HL-60/S4 treated with retinoic acid at 250 ng/mL for 4 days and 3 days (cell line): ENCODE measurements at regions not wholly inside any gene's neighbourhood (a gene's known extent, or its start where the extent isn't known, plus 50 kb on each side); places are given as distances from the start of the nearest gene placed in this dataset.

Experiments
- in situ Hi-C: fragments of 300-500 bp; cut with MboI; formaldehyde crosslinking; loops from 2 replicates; pipeline ENCODE4 v1.7.0; 2022; ENCODE audit warnings: low sequenced_read_pairs

- in situ Hi-C loops, result no loop called here
Observed at GRCh38 chr21:35854281-35854680, 206.0 kb downstream of the SETD4 start.

DNA sequence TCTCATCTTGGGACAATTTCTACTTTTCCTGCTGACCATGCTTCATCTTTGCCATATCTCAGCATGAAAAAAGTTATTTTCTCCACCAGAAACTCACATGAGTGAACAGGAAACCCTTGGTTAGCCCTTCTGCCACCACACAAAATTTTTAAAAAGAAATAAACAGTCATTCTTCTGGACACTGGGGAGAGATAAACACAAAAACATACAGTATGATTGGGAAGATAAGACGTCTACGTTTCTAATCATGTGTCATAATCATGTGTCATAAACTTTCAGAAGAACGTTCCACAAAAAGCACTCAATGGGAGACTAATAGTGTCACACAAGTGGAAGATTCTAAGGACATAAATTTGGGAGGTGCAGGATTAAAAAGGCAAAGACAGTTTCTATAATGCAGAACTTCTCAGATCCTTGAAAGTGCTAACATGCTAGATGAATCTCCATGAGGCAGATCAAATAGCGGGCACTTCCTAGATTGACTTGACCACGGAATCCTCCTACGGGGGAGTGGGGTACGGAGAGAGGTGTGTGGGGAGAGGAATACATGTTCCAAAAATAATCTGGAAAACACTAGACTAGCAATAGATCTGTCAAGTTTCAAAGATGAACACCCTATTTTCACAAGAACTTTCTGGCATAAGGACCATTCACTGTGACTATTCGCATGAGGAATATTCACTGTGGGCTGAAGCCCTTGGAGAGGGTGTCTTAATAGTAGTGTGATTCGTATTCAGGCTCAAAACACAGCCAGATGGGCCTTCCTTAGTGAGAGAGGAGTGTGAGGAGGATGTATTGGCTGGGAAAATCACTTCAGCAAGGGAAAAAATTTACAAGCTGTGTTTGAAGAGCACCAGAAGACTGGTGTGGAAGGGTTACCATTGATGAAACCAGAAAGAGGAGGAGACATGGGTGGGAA lies 206.7 kb downstream of the SETD4 start:
- in situ Hi-C loops, result no loop called here

- in situ Hi-C loops, result no loop called here
Observed at GRCh38 chr21:35852820-35853219, 207.5 kb downstream of the SETD4 start.

- in situ Hi-C loops, result no loop called here
Observed at GRCh38 chr21:35850542-35851103, 209.7 kb downstream of the SETD4 start.

GRCh38 chr21:35850029-35850428 lies 210.3 kb downstream of the SETD4 start:
- in situ Hi-C loops, result no loop called here

DNA sequence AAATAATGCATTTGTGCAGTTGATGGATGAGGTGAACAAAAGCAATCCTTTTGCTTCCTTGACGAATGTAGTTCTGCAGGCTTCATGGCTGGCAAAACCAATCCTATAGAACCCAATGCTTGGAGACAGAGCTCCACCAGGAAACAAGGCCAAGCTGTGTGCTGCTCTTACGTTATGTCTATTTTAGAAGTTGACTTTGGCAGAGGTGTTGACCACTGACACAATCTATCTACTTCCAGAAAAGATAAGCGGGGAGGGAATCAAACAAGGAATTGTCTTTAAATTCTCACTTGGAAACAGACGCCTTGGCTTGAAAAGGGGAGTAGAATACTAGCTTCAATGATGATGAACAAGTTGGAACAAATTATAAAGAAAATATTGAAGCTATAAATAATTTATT lies 211.2 kb downstream of the SETD4 start:
- in situ Hi-C loops, result no loop called here

DNA sequence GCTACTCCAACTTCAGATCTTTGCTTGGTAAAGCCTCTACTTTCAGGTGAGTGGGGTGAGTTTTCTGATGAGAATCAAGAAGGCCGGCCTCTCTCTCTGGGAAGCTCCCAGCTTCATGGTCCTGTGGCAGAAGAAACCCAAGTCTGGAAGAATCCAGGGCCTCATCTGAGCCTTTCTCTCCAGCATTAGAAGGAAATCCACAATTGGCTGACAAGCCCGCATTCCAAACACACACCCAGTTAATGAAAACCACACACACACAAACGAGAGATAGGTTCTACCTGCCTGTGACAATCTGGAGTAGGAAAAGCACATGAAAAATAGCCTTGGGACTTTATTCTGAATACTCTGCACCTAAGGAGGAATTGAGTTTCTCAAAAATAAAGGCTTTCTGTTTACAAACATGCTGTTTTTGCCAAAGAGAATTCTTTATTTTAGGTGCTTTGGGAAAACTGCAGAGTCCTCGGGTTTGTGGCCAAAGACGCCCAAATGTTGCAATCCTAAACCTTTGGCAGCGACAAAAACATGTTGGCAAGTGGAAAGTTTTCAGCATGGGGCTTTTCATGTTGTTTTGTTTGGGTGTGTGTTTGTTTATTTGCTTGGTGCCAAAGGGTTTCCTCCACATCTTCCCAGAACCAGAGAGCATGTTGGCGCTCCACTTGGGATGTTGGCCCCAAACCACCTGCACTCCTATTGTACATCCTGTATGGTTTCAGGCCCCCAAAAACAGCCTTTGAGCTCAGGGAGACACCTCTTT lies 216.2 kb downstream of the SETD4 start:
- in situ Hi-C loops, result no loop called here

DNA sequence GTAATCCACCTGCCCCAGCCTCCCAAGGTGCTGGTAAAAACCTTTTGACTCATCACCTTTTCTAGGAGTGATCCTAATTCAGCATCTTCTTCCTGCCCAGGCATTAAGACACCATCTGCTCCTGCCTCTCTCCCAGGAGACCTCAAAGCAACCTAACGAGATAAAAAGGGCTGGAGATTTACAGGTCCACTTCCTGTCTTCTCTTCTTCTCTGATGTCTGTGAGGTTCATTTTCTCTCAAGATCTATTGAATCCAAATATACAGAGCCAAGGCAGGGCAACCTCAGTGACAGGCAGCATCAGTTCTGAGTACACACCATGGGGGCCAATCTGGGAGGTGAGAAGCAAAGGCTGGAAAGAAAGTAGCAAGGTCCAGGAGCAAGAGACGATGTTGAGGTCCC lies 219.4 kb downstream of the SETD4 start:
- in situ Hi-C loops, result no loop called here

GRCh38 chr21:35840197-35840799 lies 220.0 kb downstream of the SETD4 start:
- in situ Hi-C loops, result no loop called here

DNA sequence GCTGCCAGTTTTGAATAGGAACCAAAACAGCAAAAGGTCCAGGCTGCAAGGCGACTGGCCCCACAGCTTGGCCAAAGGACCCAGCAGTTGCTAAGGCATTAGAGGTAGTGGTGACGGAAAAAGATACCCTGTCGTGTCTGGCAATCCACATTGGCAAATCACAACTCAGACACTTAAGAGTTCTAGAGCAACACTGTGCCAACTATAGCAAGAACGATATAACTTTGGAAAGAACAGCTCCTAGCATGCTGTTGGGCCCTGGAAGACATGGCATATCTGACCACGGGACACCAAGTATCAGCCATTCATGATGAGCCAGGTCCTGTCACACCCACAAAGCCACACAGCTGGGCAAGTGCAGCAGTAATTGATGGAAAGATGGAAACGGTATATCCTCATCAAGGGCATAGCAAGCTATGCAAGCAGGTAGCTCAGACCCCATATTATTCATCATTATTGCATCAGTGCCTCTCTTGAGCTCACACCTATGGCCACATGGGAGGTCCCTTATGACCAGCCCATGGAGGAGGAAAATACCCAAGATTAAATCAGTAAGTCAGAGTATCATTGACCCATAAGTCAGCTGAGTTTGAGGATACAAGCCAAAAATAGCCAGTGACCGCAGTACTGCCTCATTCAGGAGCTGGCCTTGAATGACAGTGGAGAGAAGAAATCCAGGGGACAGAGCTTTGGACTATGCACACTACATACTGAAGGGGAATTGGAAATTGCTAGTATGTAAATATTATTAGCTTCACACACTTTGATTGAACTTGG lies 221.2 kb downstream of the SETD4 start:
- in situ Hi-C loops, result no loop called here

- in situ Hi-C loops, result no loop called here
Observed at GRCh38 chr21:35838350-35838749, 222.0 kb downstream of the SETD4 start.

DNA sequence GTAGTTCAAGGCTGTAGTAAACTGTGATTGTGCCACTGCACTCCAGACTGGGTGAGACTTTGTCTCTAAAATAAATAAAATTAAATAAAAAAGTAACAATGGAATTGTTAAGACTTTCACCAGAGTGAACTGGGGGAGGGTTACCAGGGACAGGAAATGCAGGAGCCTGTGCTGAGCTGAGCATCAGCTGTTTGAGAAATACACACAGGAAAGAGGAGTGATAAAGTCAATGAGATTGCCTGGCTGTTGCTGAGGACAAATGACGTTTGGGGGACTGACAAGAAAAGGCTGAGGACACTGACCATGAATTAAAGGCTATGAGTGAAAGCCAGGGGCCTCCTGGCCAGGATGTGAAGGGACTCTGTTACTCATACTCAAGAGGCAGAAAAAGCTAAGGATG lies 226.3 kb downstream of the SETD4 start:
- in situ Hi-C loops, result no loop called here

GRCh38 chr21:35833388-35833787 lies 226.9 kb downstream of the SETD4 start:
- in situ Hi-C loops, result no loop called here

- in situ Hi-C loops, result no loop called here
Observed at GRCh38 chr21:35831230-35831629, 229.1 kb downstream of the SETD4 start.

GRCh38 chr21:35829067-35829466 lies 231.3 kb downstream of the SETD4 start:
- in situ Hi-C loops, result no loop called here

DNA sequence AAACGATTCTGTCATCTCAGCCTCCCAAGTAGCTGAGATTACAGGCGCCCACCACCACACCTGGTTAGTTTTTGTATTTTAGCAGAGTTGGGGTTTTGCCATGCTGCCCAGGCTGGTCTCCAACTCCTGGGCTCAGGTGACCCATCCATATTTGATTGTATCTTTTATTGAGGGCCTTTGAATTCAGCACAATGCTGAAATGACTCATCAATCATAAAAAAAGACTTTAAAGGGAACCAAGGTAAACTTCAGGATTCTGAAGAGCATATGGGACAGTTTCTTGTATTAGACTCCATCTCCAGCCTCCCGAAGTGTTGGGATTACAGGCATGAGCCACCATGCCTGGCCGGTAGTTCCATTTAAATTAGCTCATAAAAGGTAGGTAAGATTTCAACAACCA lies 232.2 kb downstream of the SETD4 start:
- in situ Hi-C loops, result no loop called here

- in situ Hi-C loops, result no loop called here
Observed at GRCh38 chr21:35827004-35827403, 233.3 kb downstream of the SETD4 start.

DNA sequence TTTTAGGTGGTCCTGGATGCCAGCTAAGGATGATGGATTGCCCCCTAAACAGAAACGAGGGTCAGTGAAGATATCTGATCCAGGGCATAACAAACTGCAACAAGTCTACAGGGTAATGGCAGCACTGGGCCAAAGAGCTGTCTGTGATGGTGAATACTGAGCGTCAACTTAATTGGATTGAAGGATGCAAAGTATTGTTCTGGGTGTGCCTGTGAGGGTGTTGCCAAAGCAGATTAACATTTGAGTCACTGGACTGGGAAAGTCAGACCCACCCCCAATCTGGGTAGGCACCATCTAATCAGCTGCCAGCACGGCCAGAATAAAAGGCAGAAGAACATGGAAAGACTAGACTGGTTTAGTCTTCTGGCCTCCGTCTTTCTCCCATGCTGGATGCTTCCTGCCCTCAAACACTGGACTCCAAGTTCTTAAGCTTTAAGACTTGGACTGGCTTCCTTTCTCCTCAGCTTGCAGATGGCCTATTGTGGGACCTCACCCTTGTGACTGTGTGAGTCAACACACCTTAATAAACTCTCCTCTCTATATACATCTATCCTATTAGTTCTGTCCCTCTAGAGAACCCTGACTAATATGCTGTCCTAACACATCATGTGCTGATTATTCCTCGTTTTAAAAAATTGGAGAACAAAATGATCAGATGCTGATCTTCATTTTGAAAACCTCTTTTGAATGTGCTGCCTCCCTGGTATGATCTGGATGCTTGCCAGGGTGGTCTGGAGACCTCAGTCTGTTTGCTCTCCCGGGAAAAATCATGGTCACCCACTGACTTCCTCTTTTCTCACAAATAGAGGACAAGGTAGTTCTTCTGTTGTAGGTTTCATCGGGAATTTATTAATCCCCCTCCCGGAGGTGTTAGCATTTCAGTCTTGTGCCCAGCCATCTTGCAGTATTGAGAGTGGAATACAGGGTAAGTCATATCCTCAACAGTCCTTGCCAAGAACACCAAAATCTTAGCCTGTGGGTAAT lies 234.7 kb downstream of the SETD4 start:
- in situ Hi-C loops, result no loop called here

- in situ Hi-C loops, result no loop called here
Observed at GRCh38 chr21:35824136-35824535, 236.2 kb downstream of the SETD4 start.
